NCI-H748 (cell line): ENCODE measurements at regions not wholly inside any gene's neighbourhood (a gene's known extent, or its start where the extent isn't known, plus 50 kb on each side); places are given as distances from the start of the nearest gene placed in this dataset.

Source experiments
- DNase-seq: peaks from one replicate; lab custom pipeline; 2025; ENCODE audit not compliant: unreplicated experiment; lab: John Stamatoyannopoulos, UW

GRCh38 chr15:89421219-89421618, 75.2 kb downstream of the RHCG start:
- DNase-seq: no peak

- DNase-seq: no peak
These were observed 76.9 kb downstream of the RHCG start for GRCh38 chr15:89419370-89419984.

GRCh38 chr15:89417206-89417725, 79.1 kb downstream of the RHCG start:
- no peak for DNase-seq

DNA sequence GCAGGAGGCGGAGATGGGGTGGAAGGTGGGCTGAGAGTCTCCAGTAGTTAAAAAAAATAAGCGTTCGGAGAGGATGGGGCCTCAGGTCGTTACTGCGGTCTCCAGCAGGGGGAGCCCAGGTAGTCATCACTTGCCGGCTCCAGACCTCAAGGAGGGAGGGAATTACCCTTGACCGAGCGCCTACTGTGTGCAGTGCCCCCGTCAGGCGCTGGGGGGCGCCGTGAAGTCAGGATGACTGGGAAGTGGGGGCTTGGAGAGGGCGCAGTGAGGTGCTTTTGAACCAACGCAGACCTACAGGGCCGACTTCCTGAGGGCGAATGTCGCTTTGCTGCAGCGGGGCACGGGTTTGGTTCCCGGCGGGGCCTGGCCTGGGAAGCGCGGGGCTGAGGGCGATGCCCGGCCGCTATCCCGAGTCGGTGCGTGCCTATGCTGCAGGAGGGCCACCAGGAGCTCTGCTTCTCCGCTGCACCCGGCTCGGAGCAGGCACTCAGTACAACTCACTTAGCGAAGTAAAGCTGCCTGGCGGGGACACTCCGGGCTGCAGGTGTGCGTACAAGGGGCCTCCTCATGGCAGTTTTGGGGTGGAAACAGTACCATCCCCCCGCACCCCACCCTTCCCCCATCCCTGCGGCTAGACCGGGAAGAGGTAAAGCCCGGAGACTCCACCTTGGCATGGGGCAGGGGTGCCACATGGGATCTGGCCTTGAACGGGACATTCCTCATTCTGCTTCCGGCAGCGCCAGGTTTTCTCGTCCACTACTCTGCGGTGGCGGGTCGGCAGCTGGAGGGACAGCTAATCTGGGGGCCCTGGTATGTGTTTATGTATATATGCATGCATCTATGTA, 79.8 kb downstream of the RHCG start:
- DNase-seq: peak; percentile 78

- no peak for DNase-seq
These were observed 79.9 kb upstream of the POLG start for GRCh38 chr15:89414571-89414970.

- DNase-seq: no peak
These were observed 79.3 kb upstream of the POLG start for GRCh38 chr15:89413877-89414276.

GRCh38 chr15:89412905-89413411, 78.3 kb upstream of the POLG start:
- no peak for DNase-seq

GRCh38 chr15:89410039-89410435, 75.4 kb upstream of the POLG start:
- no peak for DNase-seq

- no peak for DNase-seq
These were observed 74.8 kb upstream of the POLG start for GRCh38 chr15:89409184-89410038.

DNA sequence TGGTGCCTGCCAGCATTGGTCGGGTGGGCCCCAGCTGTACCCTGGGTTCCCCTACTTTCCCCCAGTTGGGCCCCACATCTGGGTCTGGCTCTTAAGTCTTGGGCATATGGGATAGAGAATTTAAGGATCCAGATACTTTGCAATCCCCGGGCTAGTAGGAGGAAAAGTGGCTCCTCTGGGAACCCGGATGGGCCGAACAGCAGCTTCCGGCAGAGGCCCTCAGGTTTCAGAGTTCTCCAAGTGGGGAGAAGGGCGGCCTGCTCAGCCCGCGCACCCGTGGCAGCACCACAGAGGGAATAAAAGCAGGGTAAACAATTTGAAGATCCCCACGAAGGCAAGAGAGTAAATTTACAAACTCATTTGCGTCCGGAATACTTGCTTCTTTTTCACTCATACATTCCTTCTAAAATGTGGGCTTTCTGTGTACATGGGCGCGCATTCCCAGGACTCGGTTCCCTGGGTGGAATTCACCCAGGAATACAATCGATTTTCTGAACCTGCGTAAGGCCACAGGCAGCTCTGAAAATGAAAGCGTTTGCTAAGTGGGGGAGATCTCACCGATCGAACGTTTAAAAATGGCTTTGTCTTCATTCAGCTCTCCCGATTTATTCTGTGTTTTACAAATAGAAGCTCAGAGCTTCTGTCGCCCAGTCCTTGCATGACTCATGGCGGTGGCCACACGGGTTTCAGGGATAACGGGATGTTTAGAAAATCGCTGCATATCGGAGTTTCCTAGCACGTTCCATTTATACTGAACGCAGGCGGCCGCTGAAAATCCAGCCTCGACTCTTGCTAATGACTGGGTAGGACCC, 74.0 kb upstream of the POLG start:
- no peak for DNase-seq

DNA sequence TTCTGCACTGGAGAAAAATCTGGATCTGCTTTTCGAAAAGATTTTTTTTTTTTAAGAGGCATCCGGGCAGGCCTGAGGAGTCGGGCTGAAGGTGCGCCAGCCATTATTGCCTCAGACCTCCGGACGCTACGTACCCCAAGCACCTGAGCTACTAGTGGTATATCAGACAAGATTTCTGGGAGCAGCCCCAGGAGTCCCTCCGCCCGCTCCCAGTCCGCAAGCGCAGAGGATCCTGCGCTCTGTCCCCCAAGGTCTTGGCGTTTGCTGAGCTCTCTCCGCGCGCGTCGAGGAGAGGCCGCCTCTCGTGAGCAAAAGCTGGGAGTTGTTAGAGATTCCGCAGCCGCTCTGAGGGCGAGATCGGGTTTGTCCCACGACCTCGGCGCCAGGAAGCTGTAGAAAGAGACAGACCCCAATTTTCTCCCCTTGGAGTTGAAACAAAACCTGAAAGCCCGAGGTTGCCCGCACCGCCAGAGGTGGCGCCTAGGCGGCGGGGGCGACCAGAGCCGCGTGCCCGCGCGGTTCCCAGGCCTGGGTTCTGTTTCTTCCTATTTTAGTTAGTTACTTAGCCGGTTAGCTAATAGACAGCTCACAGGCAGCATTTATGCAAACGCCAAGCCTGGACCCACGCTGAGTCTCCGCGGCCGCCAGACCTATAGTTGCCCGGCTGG, 72.5 kb upstream of the POLG start:
- no peak for DNase-seq

- DNase-seq: no peak
These were observed 71.8 kb upstream of the POLG start for GRCh38 chr15:89406218-89406939.

DNA sequence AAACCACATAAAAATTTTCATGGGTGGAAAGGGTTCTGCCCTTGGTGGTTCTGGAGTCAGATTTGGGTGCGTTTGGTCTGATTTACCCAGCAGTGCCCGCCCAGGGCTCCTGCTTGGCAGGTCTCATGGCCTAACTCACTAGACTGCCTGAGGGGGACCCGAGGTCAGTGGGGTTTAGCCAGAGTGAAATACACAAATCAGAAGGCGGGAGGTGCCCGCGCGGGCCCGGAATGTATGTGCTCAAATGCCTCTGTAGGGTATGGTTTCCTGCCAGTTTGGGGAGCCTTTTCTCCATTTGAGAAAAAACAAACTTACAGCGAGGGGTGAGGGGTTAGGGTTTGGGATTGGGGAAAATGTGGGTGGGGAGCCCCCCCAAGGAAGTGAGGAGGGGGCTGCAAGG, 70.9 kb upstream of the POLG start:
- no peak for DNase-seq

- no peak for DNase-seq
These were observed 69.4 kb upstream of the POLG start for GRCh38 chr15:89404023-89404422.

DNA sequence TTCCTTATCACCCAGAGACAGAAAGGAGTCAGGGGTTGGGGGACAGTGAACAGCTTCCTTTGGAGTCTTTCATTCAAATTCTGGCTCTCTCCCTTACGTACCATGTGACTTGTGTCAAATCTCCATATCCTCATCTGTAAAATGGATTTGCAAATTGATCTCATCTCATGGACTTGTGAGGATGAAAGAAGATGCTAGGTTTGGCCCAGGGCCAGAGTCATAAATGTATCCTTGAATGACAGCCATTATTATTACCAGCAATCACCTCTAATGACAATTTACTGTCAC, 67.8 kb upstream of the POLG start:
- no peak for DNase-seq

DNA sequence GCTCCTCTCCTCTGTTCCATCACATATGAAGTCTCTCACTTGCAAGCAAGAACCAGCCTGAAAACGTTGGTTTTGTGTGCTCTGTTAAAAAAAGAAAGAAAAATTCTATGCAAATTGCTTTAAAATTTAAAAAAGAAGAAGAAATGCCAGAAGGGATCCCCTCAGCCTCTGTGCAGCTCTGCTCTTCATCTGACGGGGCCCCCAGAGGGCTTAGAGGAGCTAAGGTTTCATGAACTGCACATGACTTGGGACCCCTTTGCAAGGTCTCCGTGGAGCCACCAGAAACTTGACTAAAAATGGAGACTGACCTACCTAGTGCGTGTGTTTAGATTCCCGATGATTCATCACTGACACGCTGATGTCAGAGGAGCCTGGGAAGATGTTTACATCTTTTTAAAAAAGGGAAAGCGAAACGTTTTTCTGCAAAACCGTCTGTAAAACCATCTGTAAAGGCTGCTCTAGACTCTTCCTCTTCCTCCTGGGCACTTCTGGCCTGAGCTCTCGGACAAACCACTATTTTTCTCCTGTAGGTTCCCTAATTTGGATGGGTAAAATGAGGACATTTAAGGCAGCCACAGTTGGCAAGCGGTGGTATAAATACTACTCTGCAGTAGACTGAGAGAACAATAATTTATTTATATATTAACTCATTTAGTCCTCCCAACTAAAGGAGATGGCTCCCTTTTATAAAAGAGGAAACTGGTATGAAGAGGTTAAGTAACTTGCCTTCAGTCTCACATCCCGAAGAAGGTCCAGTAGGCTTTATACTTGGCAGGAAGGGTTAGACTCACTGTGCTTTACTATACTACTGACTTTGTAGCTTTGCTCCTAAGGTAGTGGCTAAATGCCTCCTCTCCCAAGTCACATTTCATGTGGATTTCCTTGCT, 67.2 kb upstream of the POLG start:
- DNase-seq: no peak

DNA sequence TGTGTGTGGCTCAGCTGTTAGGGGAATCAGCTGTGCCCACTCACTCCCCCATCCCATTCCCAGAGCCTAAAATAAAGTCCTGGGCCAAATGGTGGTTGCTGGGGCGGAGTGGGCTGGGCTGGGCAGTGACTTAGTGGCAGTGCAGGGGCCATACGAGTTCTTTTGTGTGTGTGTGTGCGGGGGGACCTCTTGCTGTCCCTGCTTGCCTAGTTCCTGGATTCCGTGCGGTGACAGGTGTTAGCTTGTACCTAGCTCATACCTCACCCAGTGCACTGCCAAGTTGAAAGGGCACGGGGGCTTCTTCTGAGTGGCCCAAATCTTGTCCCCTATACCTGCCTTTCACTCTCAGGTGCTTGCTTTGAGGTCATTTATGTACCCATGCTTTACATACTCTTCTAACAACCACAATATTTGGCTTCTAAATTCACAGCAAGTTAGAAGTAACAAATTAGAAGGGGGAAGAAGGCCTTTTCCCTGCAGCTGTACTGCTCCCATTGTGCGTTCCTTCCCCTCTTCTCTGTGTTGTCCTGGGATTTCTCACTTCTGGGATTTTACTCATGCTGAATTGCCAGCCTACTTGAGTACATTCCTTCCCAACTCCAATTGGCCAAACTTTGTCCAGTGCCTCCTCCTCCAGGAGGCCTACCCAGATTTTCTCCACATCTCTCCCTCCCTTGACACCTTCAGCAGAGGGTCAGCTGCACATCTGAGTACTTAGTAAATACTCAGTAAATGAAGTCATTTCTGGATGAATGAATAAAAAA, 66.3 kb upstream of the POLG start:
- DNase-seq: peak; percentile 17
